IMR-90 (cell line): ENCODE measurements at regions not wholly inside any gene's neighbourhood (a gene's known extent, or its start where the extent isn't known, plus 50 kb on each side); places are given as distances from the start of the nearest gene placed in this dataset.

Experiments
- ATAC-seq: fragments of 200-7000 bp; cut with Tn5 transposase; 2 replicates; pipeline ENCODE4 v1.9.1; 2020; ENCODE audit warnings: low read depth, mild to moderate bottlenecking, moderate library complexity
- BruUV-seq: library from RNA; stranded (reverse); fragments of 400-500 nt; replicated peaks from 2 replicates; lab custom pipeline; 2021; lab: Mats Ljungman, UMichigan
- CTCF ChIA-PET: fragments of 300-600 bp; formaldehyde crosslinking; extraction: SDS; loops from one replicate; lab custom pipeline; 2021; ENCODE audit warnings: antibody characterized with exemption; lab: Yijun Ruan, JAX
- POLR2A ChIA-PET: fragments of 300-600 bp; sonication (Branson Sonifier 250); formaldehyde crosslinking; loops from one replicate; lab custom pipeline; 2022; ENCODE audit warnings: antibody characterized with exemption; ENCODE audit not compliant: unreplicated experiment; lab: Charles Lee
- DNase-seq: peaks from one replicate; pipeline ENCODE4 v3.0.0; 2013
- H2AFZ ChIP-seq: replicated peaks from 2 replicates; pipeline ENCODE3; 2013; ENCODE audit warnings: low read length, mild to moderate bottlenecking; ENCODE audit not compliant: poor library complexity
- H2AK5ac ChIP-seq: 2 replicates; pipeline ENCODE4 v1.6.1; 2013; ENCODE audit warnings: low read depth, low read length, inconsistent platforms
- H2AK9ac ChIP-seq: replicated peaks from 2 replicates; pipeline ENCODE3; 2013; ENCODE audit warnings: mild to moderate bottlenecking, low read depth, low read length, moderate library complexity; ENCODE audit not compliant: poor library complexity
- H2BK120ac ChIP-seq: 2 replicates; pipeline ENCODE4 v1.6.1; 2013; ENCODE audit warnings: low read depth, low read length, inconsistent platforms
- H2BK15ac ChIP-seq: 3 replicates; pipeline ENCODE4 v1.6.1; 2013; ENCODE audit warnings: low read depth, low read length, inconsistent platforms
- H2BK20ac ChIP-seq: 2 replicates; pipeline ENCODE4 v1.6.1; 2013; ENCODE audit warnings: low read depth, mild to moderate bottlenecking, inconsistent platforms, low read length, moderate library complexity
- H2BK5ac ChIP-seq: 2 replicates; pipeline ENCODE4 v1.6.1; 2013; ENCODE audit warnings: mild to moderate bottlenecking, low read depth, low read length, inconsistent platforms; ENCODE audit not compliant: poor library complexity, severe bottlenecking
- H3K14ac ChIP-seq: replicated peaks from 2 replicates; pipeline ENCODE4 v1.6.1; 2013; ENCODE audit warnings: low read depth, low read length, inconsistent platforms
- H3K18ac ChIP-seq: 2 replicates; pipeline ENCODE4 v1.6.1; 2013; ENCODE audit warnings: low read depth, low read length, control low read depth
- H3K23ac ChIP-seq: 2 replicates; pipeline ENCODE4 v1.6.1; 2013; ENCODE audit warnings: low read depth, low read length, inconsistent platforms
- H3K27ac ChIP-seq: 2 replicates; pipeline ENCODE4 v1.5.1; 2013; ENCODE audit warnings: mild to moderate bottlenecking, control low read depth, low read length; ENCODE audit not compliant: insufficient read depth
- H3K27me3 ChIP-seq: 2 replicates; pipeline ENCODE4 v1.6.1; 2013; ENCODE audit warnings: low read length; ENCODE audit not compliant: control insufficient read depth, insufficient read depth
- H3K36me3 ChIP-seq: 2 replicates; pipeline ENCODE4 v1.6.1; 2013; ENCODE audit warnings: low read length, mixed read lengths; ENCODE audit not compliant: control insufficient read depth, insufficient read depth
- H3K4ac ChIP-seq: 2 replicates; pipeline ENCODE4 v1.6.1; 2013; ENCODE audit warnings: low read depth, low read length, inconsistent platforms
- H3K4me1 ChIP-seq: 2 replicates; pipeline ENCODE4 v1.6.1; 2013; ENCODE audit warnings: low read length, mixed read lengths; ENCODE audit not compliant: control insufficient read depth, insufficient read depth
- H3K4me2 ChIP-seq: 2 replicates; pipeline ENCODE4 v1.6.1; 2013; ENCODE audit warnings: low read depth, mild to moderate bottlenecking, control low read depth, low read length, moderate library complexity
- H3K4me3 ChIP-seq: 2 replicates; pipeline ENCODE4 v1.5.1; 2013; ENCODE audit warnings: low read depth, mild to moderate bottlenecking, control low read depth, low read length, moderate library complexity; ENCODE audit not compliant: insufficient read depth
- H3K56ac ChIP-seq: 2 replicates; pipeline ENCODE4 v1.6.1; 2013; ENCODE audit warnings: low read length, inconsistent platforms; ENCODE audit not compliant: insufficient read depth; ENCODE audit errors: extremely low read depth
- H3K79me1 ChIP-seq, 2 experiments: 2 replicates each; pipeline ENCODE4 v1.6.1; 2013; ENCODE audit warnings: low read length in 2 of 2, inconsistent platforms in 1 of 2, low read depth in 1 of 2
- H3K9ac ChIP-seq: 2 replicates; pipeline ENCODE4 v1.6.1; 2013; ENCODE audit warnings: low read depth, low read length, control low read depth
- H3K9me1 ChIP-seq: 2 replicates; pipeline ENCODE4 v1.6.1; 2013; ENCODE audit warnings: low read length, inconsistent platforms; ENCODE audit not compliant: insufficient read depth
- H3K9me3 ChIP-seq: 2 replicates; pipeline ENCODE4 v1.6.1; 2013; ENCODE audit warnings: low read length; ENCODE audit not compliant: control insufficient read depth, insufficient read depth
- H4K20me1 ChIP-seq: 2 replicates; pipeline ENCODE4 v1.6.1; 2013; ENCODE audit warnings: low read length, inconsistent platforms; ENCODE audit not compliant: insufficient read depth
- H4K5ac ChIP-seq: 2 replicates; pipeline ENCODE4 v1.6.1; 2013; ENCODE audit warnings: mild to moderate bottlenecking, low read depth, low read length, control low read depth
- H4K8ac ChIP-seq, 2 experiments: 2 replicates each; pipeline ENCODE4 v1.6.1; 2013; ENCODE audit warnings: low read depth in 2 of 2, low read length in 2 of 2, control low read depth in 1 of 2, inconsistent platforms in 1 of 2
- H4K91ac ChIP-seq: 2 replicates; pipeline ENCODE4 v1.6.1; 2013; ENCODE audit warnings: low read depth, low read length, inconsistent platforms; ENCODE audit not compliant: insufficient read depth
- BHLHE40 ChIP-seq: fragments of 150-350 bp; IDR thresholded peaks from 2 replicates; pipeline ENCODE4 v1.6.1; 2016; ENCODE audit warnings: mild to moderate bottlenecking, low read depth, low read length
- CEBPB ChIP-seq: IDR thresholded peaks from 2 replicates; pipeline ENCODE4 v1.6.1; 2012; ENCODE audit warnings: low read depth, low read length, improper control_type of control experiment
- FOS ChIP-seq: fragments of 150-350 bp; IDR thresholded peaks from 2 replicates; pipeline ENCODE4 v1.6.1; 2016; ENCODE audit warnings: low read depth, low read length
- MAZ ChIP-seq: IDR thresholded peaks from 2 replicates; pipeline ENCODE4 v1.6.1; 2012; ENCODE audit warnings: low read depth, mild to moderate bottlenecking, low read length, improper control_type of control experiment, moderate library complexity, borderline replicate concordance
- MXI1 ChIP-seq: IDR thresholded peaks from 2 replicates; pipeline ENCODE4 v1.6.1; 2012; ENCODE audit warnings: low read depth, mild to moderate bottlenecking, low read length, moderate library complexity, borderline replicate concordance
- POLR2A ChIP-seq: IDR thresholded peaks from 2 replicates; pipeline ENCODE4 v1.6.1; 2012; ENCODE audit warnings: mild to moderate bottlenecking, low read depth, low read length
- RAD21 ChIP-seq: IDR thresholded peaks from 2 replicates; pipeline ENCODE4 v1.6.1; 2012; ENCODE audit warnings: low read length, improper control_type of control experiment
- RCOR1 ChIP-seq: IDR thresholded peaks from 2 replicates; pipeline ENCODE4 v1.6.1; 2012; ENCODE audit warnings: mild to moderate bottlenecking, low read length, improper control_type of control experiment; ENCODE audit not compliant: insufficient replicate concordance
- RFX5 ChIP-seq: IDR thresholded peaks from 2 replicates; pipeline ENCODE4 v1.8.0; 2012; ENCODE audit warnings: low read depth, mild to moderate bottlenecking, low read length, moderate library complexity
- SMC3 ChIP-seq: fragments of 150-350 bp; IDR thresholded peaks from 2 replicates; pipeline ENCODE4 v1.6.1; 2016; ENCODE audit warnings: low read depth, mild to moderate bottlenecking, antibody characterized with exemption, low read length, moderate library complexity
- WGBS, 2 experiments: methylation state at CpG; one replicate each; pipeline versions ENCODE4 v1.1.5 to v1.1.7; 2013; ENCODE audit warnings: missing lambda C conversion rate in 2 of 2; ENCODE audit not compliant: insufficient read length in 1 of 2; ENCODE audit errors: extremely low coverage in 2 of 2; 5-methylcytosine and 5-hydroxymethylcytosine counted together
- dilution Hi-C: fragments of 300-500 bp; cut with HindIII; formaldehyde crosslinking; loops from one replicate; pipeline ENCODE4 v1.14.3; 2018; ENCODE audit warnings: low sequenced_read_pairs; ENCODE audit not compliant: unreplicated experiment
- in situ Hi-C: fragments of 300-500 bp; cut with MboI; formaldehyde crosslinking; loops from 3 replicates; pipeline ENCODE4 v1.14.3; 2019; ENCODE audit warnings: low sequenced_read_pairs, inconsistent platforms, mixed read lengths
- intact Hi-C: fragments of 100-400 bp; cut with micrococcal nuclease; formaldehyde crosslinking; loops from 2 replicates; pipeline ENCODE4 v1.10.0; 2022
- TF ChIP-seq, protein P1 (sequence below): fragments of 150-350 bp; IDR thresholded peaks from 2 replicates; pipeline ENCODE4 v1.6.1; 2017; ENCODE audit warnings: mild to moderate bottlenecking, antibody characterized with exemption, low read length, low read depth
- TF ChIP-seq, protein P2 (sequence below): conservative IDR thresholded peaks from 2 replicates; pipeline ENCODE4 v1.5.1; 2012; ENCODE audit warnings: mild to moderate bottlenecking, low read depth, low read length, improper control_type of control experiment

DNA sequence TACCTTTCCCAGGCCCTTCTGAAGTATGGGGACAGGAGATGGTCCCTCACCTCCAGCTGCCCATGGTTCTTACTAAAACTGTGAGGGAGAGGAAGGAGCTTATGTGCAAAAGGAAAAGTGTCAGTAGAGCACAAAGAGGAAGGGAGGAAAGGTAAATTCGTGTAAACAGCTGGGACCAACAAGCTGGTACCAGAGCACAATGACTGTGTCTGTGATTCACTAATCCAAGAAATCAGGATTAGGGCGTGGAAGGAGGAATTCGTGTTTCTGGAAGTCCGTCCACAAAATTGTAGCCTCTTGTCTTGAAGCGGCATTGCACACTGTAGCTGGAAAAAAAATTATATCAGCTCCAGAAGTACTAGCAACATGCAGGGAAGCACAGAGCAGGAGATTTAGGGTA is 129.0 kb upstream of the RREB1 start:
- Histone ChIP-seq H2AK5ac (no peak overlapping the region), H3K79me1 (no peaks in the 10 kb centered on the region), H4K8ac (no peak overlapping the region), H2AK9ac (no peak overlapping the region), H3K27ac (no peak overlapping the region), H3K4me1 (no peaks in the 10 kb centered on the region), H4K20me1 (no peaks in the 10 kb centered on the region), H3K56ac (no peak overlapping the region), H2BK5ac (no peak overlapping the region), H3K14ac (no peak overlapping the region), H3K9me3 (no peaks in the 10 kb centered on the region), H3K4ac (no peak overlapping the region), H3K27me3 (peaks cover 10% of the 10 kb centered on the region), H3K4me3 (no peak overlapping the region), H2BK20ac (no peak overlapping the region), H3K9me1 (no peaks in the 10 kb centered on the region), H3K4me2 (no peak overlapping the region), H2BK120ac (no peak overlapping the region), H2AFZ (no peak overlapping the region), H4K5ac (no peak overlapping the region), H2BK15ac (no peak overlapping the region), H3K36me3 (no peaks in the 10 kb centered on the region), H3K23ac (no peak overlapping the region), H3K18ac (no peak overlapping the region), H3K9ac (no peak overlapping the region), H4K91ac (no peak overlapping the region)
- WGBS, 2 experiments = 13% methylated on average over 1 of the region's 5 CpGs; no CpG with 5 or more reads in 1 of the 2 experiments
- dilution Hi-C loops (no loop called here), in situ Hi-C loops (no loop called here), intact Hi-C loops (loop anchor here (5.0 kb wide), 1 partner anchor 46 kb away; no protein-coding TSS in a partner anchor)
- POLR2A ChIA-PET = no interaction called here
- CTCF ChIA-PET = interaction anchor here (0.7 kb wide), 1 partner anchor 72 kb away, joined by 3 read pairs; no protein-coding TSS in a partner anchor
- no peak for TF ChIP-seq RFX5
- no peak for TF ChIP-seq CEBPB
- no peak for TF ChIP-seq BHLHE40
- TF ChIP-seq SMC3 = no peak
- TF ChIP-seq MXI1 = no peak
- TF ChIP-seq FOS = no peak
- TF ChIP-seq RAD21 = no peak
- no peak for TF ChIP-seq POLR2A
- TF ChIP-seq, protein P1, sequence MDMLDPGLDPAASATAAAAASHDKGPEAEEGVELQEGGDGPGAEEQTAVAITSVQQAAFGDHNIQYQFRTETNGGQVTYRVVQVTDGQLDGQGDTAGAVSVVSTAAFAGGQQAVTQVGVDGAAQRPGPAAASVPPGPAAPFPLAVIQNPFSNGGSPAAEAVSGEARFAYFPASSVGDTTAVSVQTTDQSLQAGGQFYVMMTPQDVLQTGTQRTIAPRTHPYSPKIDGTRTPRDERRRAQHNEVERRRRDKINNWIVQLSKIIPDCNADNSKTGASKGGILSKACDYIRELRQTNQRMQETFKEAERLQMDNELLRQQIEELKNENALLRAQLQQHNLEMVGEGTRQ = no peak
- no peak for TF ChIP-seq MAZ
- TF ChIP-seq, protein P2, sequence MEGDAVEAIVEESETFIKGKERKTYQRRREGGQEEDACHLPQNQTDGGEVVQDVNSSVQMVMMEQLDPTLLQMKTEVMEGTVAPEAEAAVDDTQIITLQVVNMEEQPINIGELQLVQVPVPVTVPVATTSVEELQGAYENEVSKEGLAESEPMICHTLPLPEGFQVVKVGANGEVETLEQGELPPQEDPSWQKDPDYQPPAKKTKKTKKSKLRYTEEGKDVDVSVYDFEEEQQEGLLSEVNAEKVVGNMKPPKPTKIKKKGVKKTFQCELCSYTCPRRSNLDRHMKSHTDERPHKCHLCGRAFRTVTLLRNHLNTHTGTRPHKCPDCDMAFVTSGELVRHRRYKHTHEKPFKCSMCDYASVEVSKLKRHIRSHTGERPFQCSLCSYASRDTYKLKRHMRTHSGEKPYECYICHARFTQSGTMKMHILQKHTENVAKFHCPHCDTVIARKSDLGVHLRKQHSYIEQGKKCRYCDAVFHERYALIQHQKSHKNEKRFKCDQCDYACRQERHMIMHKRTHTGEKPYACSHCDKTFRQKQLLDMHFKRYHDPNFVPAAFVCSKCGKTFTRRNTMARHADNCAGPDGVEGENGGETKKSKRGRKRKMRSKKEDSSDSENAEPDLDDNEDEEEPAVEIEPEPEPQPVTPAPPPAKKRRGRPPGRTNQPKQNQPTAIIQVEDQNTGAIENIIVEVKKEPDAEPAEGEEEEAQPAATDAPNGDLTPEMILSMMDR = no peak
- TF ChIP-seq RCOR1 = no peak
- no peak for DNase-seq
- ATAC-seq = no peak
- no TSS peak for BruUV-seq
